ENCODE measurements at regions not wholly inside any gene's neighbourhood (a gene's known extent, or its start where the extent isn't known, plus 50 kb on each side); places are given as distances from the start of the nearest gene placed in this dataset.
A peak's percentile ranks its signal among the peaks of the same experiment; 100 is the strongest.

- ATAC-seq (ENCODE audit: low read depth in 2 of 2) = no peak
- H3K27ac Mint-ChIP-seq = no peak overlapping the region
These were observed 199.1 kb downstream of the TJP1 start for GRCh38 chr15:29623116-29623639.

GRCh38 chr15:29622637-29623036 lies 199.6 kb downstream of the TJP1 start:
- ATAC-seq (ENCODE audit: low read depth in 2 of 2) (no peak), DNase-seq (no peak)
- no peaks in the 10 kb centered on the region for H3K36me3 Mint-ChIP-seq
- peaks cover 0 to 9% (median 3%) of the 10 kb centered on the region in 7 donors for H3K9me3 Mint-ChIP-seq
- no peak overlapping the region for H3K27ac Mint-ChIP-seq
- no peaks in the 10 kb centered on the region for H3K27me3 Mint-ChIP-seq
- no peak overlapping the region for H3K4me3 Mint-ChIP-seq
- H3K4me1 Mint-ChIP-seq = no peaks in the 10 kb centered on the region

More at GRCh38 chr15:29623116-29623639, 199.1 kb downstream of the TJP1 start:
- Mint-ChIP-seq H3K4me3 (no peak overlapping the region), H3K4me1 (no peaks in the 10 kb centered on the region), H3K9me3 (peaks cover 0 to 9% (median 3%) of the 10 kb centered on the region in 7 donors), H3K27me3 (no peaks in the 10 kb centered on the region), H3K36me3 (no peaks in the 10 kb centered on the region)
- no peak for DNase-seq

GRCh38 chr15:29621616-29622015 lies 200.7 kb downstream of the TJP1 start:
- peak overlapping the region in 1 of 6 donors; percentile 57 for H3K27ac Mint-ChIP-seq
- ATAC-seq (ENCODE audit: low read depth in 2 of 2) (no peak), DNase-seq (no peak)
- no peaks in the 10 kb centered on the region for H3K36me3 Mint-ChIP-seq
- no peaks in the 10 kb centered on the region for H3K4me1 Mint-ChIP-seq
- no peak overlapping the region for H3K4me3 Mint-ChIP-seq
- H3K27me3 Mint-ChIP-seq = peaks cover 0 to under 1% (median 0%) of the 10 kb centered on the region in 3 donors
- peaks cover 0 to 6% (median 3%) of the 10 kb centered on the region in 7 donors for H3K9me3 Mint-ChIP-seq

GRCh38 chr15:29618586-29618985 lies 203.7 kb downstream of the TJP1 start:
- ATAC-seq (ENCODE audit: low read depth in 2 of 2) = no peak
- no peaks in the 10 kb centered on the region for H3K36me3 Mint-ChIP-seq
- no peak for DNase-seq
- no peak overlapping the region for H3K27ac Mint-ChIP-seq
- no peak overlapping the region for H3K4me3 Mint-ChIP-seq
- H3K27me3 Mint-ChIP-seq = peaks cover 0 to 9% (median 0%) of the 10 kb centered on the region in 3 donors
- H3K4me1 Mint-ChIP-seq = no peaks in the 10 kb centered on the region
- H3K9me3 Mint-ChIP-seq = peaks cover 0 to 5% (median 0%) of the 10 kb centered on the region in 7 donors

- Mint-ChIP-seq H3K27ac (no peak overlapping the region), H3K9me3 (peaks cover 0 to 6% (median 2%) of the 10 kb centered on the region in 7 donors), H3K4me3 (no peak overlapping the region), H3K36me3 (no peaks in the 10 kb centered on the region), H3K4me1 (no peaks in the 10 kb centered on the region), H3K27me3 (peaks cover 3 to 9% (median 7%) of the 10 kb centered on the region in 3 donors)
- ATAC-seq (ENCODE audit: low read depth in 2 of 2) (no peak), DNase-seq (no peak)
These were observed 205.8 kb downstream of the TJP1 start for GRCh38 chr15:29616512-29616911.

- Mint-ChIP-seq H3K4me1 (no peaks in the 10 kb centered on the region), H3K4me3 (no peak overlapping the region), H3K36me3 (no peaks in the 10 kb centered on the region), H3K9me3 (peaks cover 0 to 8% (median 2%) of the 10 kb centered on the region in 7 donors), H3K27me3 (peaks cover 4 to 10% (median 9%) of the 10 kb centered on the region in 3 donors), H3K27ac (no peak overlapping the region)
- ATAC-seq (ENCODE audit: low read depth in 2 of 2) (no peak), DNase-seq (no peak)
These were observed 206.5 kb downstream of the TJP1 start for GRCh38 chr15:29615791-29616190.

GRCh38 chr15:29613951-29614382 lies 208.3 kb downstream of the TJP1 start:
- DNase-seq = no peak
- H3K9me3 Mint-ChIP-seq = peaks cover 0 to 8% (median 2%) of the 10 kb centered on the region in 7 donors
- peaks cover 4 to 10% (median 9%) of the 10 kb centered on the region in 3 donors for H3K27me3 Mint-ChIP-seq
- H3K4me3 Mint-ChIP-seq = no peak overlapping the region
- no peaks in the 10 kb centered on the region for H3K36me3 Mint-ChIP-seq
- H3K27ac Mint-ChIP-seq = no peak overlapping the region
- no peaks in the 10 kb centered on the region for H3K4me1 Mint-ChIP-seq
- no peak for ATAC-seq (ENCODE audit: low read depth in 2 of 2)

GRCh38 chr15:29612701-29613100 lies 209.6 kb downstream of the TJP1 start:
- H3K9me3 Mint-ChIP-seq = peaks cover 0 to 8% (median 3%) of the 10 kb centered on the region in 7 donors
- H3K27me3 Mint-ChIP-seq = peaks cover 4 to 10% (median 9%) of the 10 kb centered on the region in 3 donors
- H3K4me1 Mint-ChIP-seq = no peaks in the 10 kb centered on the region
- no peak for ATAC-seq (ENCODE audit: low read depth in 2 of 2)
- H3K27ac Mint-ChIP-seq = no peak overlapping the region
- H3K36me3 Mint-ChIP-seq = no peaks in the 10 kb centered on the region
- no peak overlapping the region for H3K4me3 Mint-ChIP-seq
- no peak for DNase-seq

- no peak for ATAC-seq (ENCODE audit: low read depth in 2 of 2)
- no peak for DNase-seq
- Mint-ChIP-seq H3K9me3 (peaks cover 0 to 11% (median 3%) of the 10 kb centered on the region in 7 donors), H3K36me3 (no peaks in the 10 kb centered on the region), H3K27me3 (peaks cover 4 to 10% (median 9%) of the 10 kb centered on the region in 3 donors), H3K27ac (no peak overlapping the region), H3K4me1 (no peaks in the 10 kb centered on the region), H3K4me3 (no peak overlapping the region)
These were observed 210.2 kb downstream of the TJP1 start for GRCh38 chr15:29612096-29612495.

GRCh38 chr15:29611057-29611456 lies 211.2 kb downstream of the TJP1 start:
- Mint-ChIP-seq H3K27me3 (peaks cover 4 to 10% (median 4%) of the 10 kb centered on the region in 3 donors), H3K27ac (no peak overlapping the region), H3K4me3 (no peak overlapping the region), H3K4me1 (no peaks in the 10 kb centered on the region), H3K36me3 (no peaks in the 10 kb centered on the region), H3K9me3 (peaks cover 0 to 12% (median 3%) of the 10 kb centered on the region in 7 donors)
- DNase-seq (no peak), ATAC-seq (ENCODE audit: low read depth in 2 of 2) (no peak)

- no peak for DNase-seq
- no peak overlapping the region for H3K27ac Mint-ChIP-seq
- ATAC-seq (ENCODE audit: low read depth in 2 of 2) = no peak
- H3K36me3 Mint-ChIP-seq = no peaks in the 10 kb centered on the region
- H3K27me3 Mint-ChIP-seq = no peaks in the 10 kb centered on the region
- no peak overlapping the region for H3K4me3 Mint-ChIP-seq
- H3K9me3 Mint-ChIP-seq = peaks cover 0 to 6% (median 3%) of the 10 kb centered on the region in 7 donors
- no peaks in the 10 kb centered on the region for H3K4me1 Mint-ChIP-seq
These were observed 220.5 kb downstream of the TJP1 start for GRCh38 chr15:29601811-29602210.

GRCh38 chr15:29600262-29600661 lies 222.0 kb downstream of the TJP1 start:
- peaks cover 0 to 6% (median 3%) of the 10 kb centered on the region in 7 donors for H3K9me3 Mint-ChIP-seq
- H3K4me3 Mint-ChIP-seq = no peak overlapping the region
- no peak for ATAC-seq (ENCODE audit: low read depth in 2 of 2)
- H3K27ac Mint-ChIP-seq = no peak overlapping the region
- H3K4me1 Mint-ChIP-seq = no peaks in the 10 kb centered on the region
- H3K36me3 Mint-ChIP-seq = no peaks in the 10 kb centered on the region
- H3K27me3 Mint-ChIP-seq = no peaks in the 10 kb centered on the region
- no peak for DNase-seq

GRCh38 chr15:29596266-29596665 lies 226.0 kb downstream of the TJP1 start:
- no peak overlapping the region for H3K4me3 Mint-ChIP-seq
- H3K27me3 Mint-ChIP-seq = peaks cover 0 to 5% (median 0%) of the 10 kb centered on the region in 3 donors
- peaks cover 0 to 11% (median 3%) of the 10 kb centered on the region in 7 donors for H3K9me3 Mint-ChIP-seq
- H3K27ac Mint-ChIP-seq = no peak overlapping the region
- no peaks in the 10 kb centered on the region for H3K36me3 Mint-ChIP-seq
- H3K4me1 Mint-ChIP-seq = no peaks in the 10 kb centered on the region
- DNase-seq (no peak), ATAC-seq (ENCODE audit: low read depth in 2 of 2) (no peak)

GRCh38 chr15:29593629-29594028 lies 228.6 kb downstream of the TJP1 start:
- H3K4me1 Mint-ChIP-seq = no peaks in the 10 kb centered on the region
- no peak overlapping the region for H3K4me3 Mint-ChIP-seq
- peaks cover 0 to 5% (median 0%) of the 10 kb centered on the region in 3 donors for H3K27me3 Mint-ChIP-seq
- ATAC-seq (ENCODE audit: low read depth in 2 of 2) (no peak), DNase-seq (no peak)
- H3K9me3 Mint-ChIP-seq = peaks cover 0 to 14% (median 3%) of the 10 kb centered on the region in 7 donors
- no peak overlapping the region for H3K27ac Mint-ChIP-seq
- H3K36me3 Mint-ChIP-seq = no peaks in the 10 kb centered on the region
